Astrocyte (in vitro differentiated cells and primary cell): ENCODE measurements at regions not wholly inside any gene's neighbourhood (a gene's known extent, or its start where the extent isn't known, plus 50 kb on each side); places are given as distances from the start of the nearest gene placed in this dataset.

Source experiments
- CTCF ChIP-seq: IDR thresholded peaks from 2 replicates; pipeline ENCODE4 v1.5.1; 2011; ENCODE audit warnings: low read depth, mild to moderate bottlenecking, inconsistent platforms, low read length, moderate library complexity; ENCODE audit not compliant: insufficient read depth
- EZH2 ChIP-seq: IDR thresholded peaks from 2 replicates; pipeline ENCODE4 v1.6.1; 2012; ENCODE audit warnings: mild to moderate bottlenecking, low read length, inconsistent platforms; ENCODE audit not compliant: insufficient read depth

DNA sequence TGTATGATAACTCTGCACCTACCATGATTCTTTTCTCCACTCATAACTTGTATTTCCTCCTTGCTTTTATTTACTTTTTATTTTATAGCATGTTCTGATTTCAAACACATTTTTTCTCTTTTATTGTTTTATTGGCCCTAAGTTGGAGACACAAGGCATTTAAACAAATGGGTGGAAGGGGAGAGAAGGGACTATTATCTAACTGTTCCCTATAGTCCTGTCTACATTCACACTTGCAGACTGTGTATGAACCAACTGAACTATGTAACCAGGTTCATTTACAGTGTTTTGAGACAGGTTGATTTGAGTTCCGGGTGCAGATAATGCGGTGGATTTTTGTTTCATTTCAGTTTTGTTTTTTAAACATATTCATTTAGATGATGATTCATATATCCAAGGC, 830.6 kb upstream of the SEMA6A start:
- TF ChIP-seq CTCF (no peak), EZH2 (no peak)
